Progenitor cell of endocrine pancreas (in vitro differentiated cells): ENCODE measurements at regions not wholly inside any gene's neighbourhood (a gene's known extent, or its start where the extent isn't known, plus 50 kb on each side); places are given as distances from the start of the nearest gene placed in this dataset.

Experiments used
- DNase-seq: peaks from one replicate; pipeline ENCODE4 v3.0.0; 2021; ENCODE audit warnings: low spot score; ENCODE audit not compliant: unreplicated experiment
- H3K27ac Mint-ChIP-seq: 2 replicates; pipeline ENCODE4 v1.8.0; 2021; ENCODE audit warnings: mild to moderate bottlenecking, moderate library complexity, mixed read lengths
- H3K27me3 Mint-ChIP-seq: 2 replicates; pipeline ENCODE4 v1.8.0; 2021; ENCODE audit warnings: mixed read lengths
- H3K36me3 Mint-ChIP-seq: 2 replicates; pipeline ENCODE4 v1.8.0; 2022; ENCODE audit warnings: mixed read lengths; ENCODE audit not compliant: insufficient read depth
- H3K4me1 Mint-ChIP-seq: 2 replicates; pipeline ENCODE4 v1.8.0; 2021; ENCODE audit warnings: low read depth, mixed read lengths
- H3K4me3 Mint-ChIP-seq: 2 replicates; pipeline ENCODE4 v1.8.0; 2021; ENCODE audit warnings: low read depth, mild to moderate bottlenecking, moderate library complexity, mixed read lengths
- H3K9me3 Mint-ChIP-seq: 2 replicates; pipeline ENCODE4 v1.8.0; 2021; ENCODE audit warnings: low read depth, mixed read lengths
- CTCF ChIP-seq: fragments of 200-600 bp; sonication (generic); IDR thresholded peaks from one replicate; pipeline ENCODE4 v1.5.0; 2021; ENCODE audit warnings: antibody characterized with exemption, mild to moderate bottlenecking; ENCODE audit not compliant: unreplicated experiment

- DNase-seq, result no peak
- no peak overlapping the region for H3K27ac Mint-ChIP-seq
- TF ChIP-seq CTCF, result no peak
- H3K9me3 Mint-ChIP-seq, result no peaks in the 10 kb centered on the region
- no peaks in the 10 kb centered on the region for H3K27me3 Mint-ChIP-seq
- no peak overlapping the region for H3K4me3 Mint-ChIP-seq
- H3K36me3 Mint-ChIP-seq, result no peaks in the 10 kb centered on the region
- H3K4me1 Mint-ChIP-seq, result no peaks in the 10 kb centered on the region
Measured at GRCh38 chr9:28942941-28943340, 1369.7 kb upstream of the C9orf72 start.

GRCh38 chr9:28946648-28947047 lies 1373.4 kb upstream of the C9orf72 start:
- TF ChIP-seq CTCF, result no peak
- Mint-ChIP-seq H3K4me3 (no peak overlapping the region), H3K27me3 (no peaks in the 10 kb centered on the region), H3K36me3 (no peaks in the 10 kb centered on the region), H3K9me3 (peaks cover 12% of the 10 kb centered on the region), H3K4me1 (no peaks in the 10 kb centered on the region), H3K27ac (no peak overlapping the region)
- DNase-seq, result no peak

DNA sequence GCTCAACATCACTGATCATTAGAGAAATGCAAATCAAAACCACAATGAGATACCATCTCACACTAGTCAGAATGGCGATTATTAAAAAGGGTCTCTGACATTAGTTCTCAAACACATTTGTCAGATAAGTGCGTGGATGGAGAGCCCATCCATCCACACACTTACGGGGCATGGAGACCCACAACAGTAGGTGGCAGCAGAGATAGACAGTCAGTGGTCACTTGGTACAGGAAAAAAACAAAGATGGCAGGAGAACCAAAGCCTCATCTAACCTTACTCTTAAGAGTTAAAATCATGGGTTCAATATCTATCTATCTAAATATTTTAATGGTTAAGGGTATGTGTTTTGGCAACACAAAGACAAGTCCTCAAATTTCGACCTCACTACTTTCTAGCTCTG lies 1378.7 kb upstream of the C9orf72 start:
- Mint-ChIP-seq H3K4me1 (no peaks in the 10 kb centered on the region), H3K36me3 (no peaks in the 10 kb centered on the region), H3K9me3 (peaks cover 12% of the 10 kb centered on the region), H3K27me3 (no peaks in the 10 kb centered on the region), H3K27ac (no peak overlapping the region), H3K4me3 (no peak overlapping the region)
- TF ChIP-seq CTCF, result no peak
- no peak for DNase-seq

DNA sequence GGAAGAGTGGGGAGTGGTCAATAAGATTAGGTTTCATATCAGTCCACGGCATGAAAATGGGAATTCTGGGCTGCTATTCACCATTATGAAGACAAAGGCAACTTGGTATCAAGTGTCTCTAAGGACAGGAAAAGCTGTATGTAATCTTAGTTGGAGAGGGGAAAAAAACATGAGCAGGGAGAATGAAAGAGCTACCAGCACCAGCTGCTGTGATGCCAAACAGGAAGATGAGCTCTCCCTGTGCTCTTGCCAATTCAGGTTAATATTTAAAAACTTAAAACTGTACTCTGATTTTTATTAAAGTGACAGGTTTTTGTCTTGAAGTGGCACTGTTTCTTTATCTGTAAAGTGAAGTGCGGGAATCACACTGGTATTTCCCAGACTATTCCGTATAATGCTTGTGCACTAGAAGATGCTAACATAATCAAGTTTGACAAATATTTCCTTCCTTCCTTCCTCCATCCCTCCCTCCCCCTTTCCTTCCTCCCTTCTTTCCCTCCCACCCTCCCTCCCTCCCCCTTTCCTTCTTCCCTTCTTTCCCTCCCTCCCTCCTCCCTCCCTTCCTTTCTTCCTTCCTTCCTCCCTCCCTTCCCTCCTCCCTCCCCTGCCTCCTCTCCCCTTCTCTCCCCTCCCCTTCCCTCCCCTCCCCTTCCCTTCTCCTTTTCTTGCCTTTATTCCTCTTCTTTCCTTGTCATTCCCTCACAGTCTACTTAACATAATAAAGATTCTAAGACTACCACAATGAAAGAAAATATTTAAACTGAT lies 1383.0 kb upstream of the C9orf72 start:
- H3K4me3 Mint-ChIP-seq, result no peak overlapping the region
- H3K27ac Mint-ChIP-seq, result no peak overlapping the region
- no peak for DNase-seq
- no peak for TF ChIP-seq CTCF
- no peaks in the 10 kb centered on the region for H3K4me1 Mint-ChIP-seq
- H3K9me3 Mint-ChIP-seq, result no peaks in the 10 kb centered on the region
- H3K36me3 Mint-ChIP-seq, result no peaks in the 10 kb centered on the region
- no peaks in the 10 kb centered on the region for H3K27me3 Mint-ChIP-seq

DNA sequence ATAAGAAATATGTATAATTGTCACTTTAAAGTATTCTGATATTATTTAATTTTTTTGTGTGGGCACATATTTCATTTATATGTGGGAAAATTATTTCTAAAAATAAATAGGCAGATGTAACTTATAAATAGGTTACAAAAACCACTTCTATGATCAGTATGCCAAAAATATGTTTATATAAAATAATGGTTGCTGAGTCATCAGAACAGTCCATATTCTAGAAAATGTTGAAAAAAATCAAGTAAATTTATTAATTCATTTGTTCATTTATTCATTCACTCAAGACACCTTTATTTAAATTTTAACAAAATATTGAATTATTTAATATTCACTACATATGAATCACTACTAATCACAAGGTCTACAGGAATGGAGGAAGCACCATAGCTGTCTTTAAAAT lies 1387.3 kb upstream of the C9orf72 start:
- no peak overlapping the region for H3K27ac Mint-ChIP-seq
- H3K36me3 Mint-ChIP-seq, result no peaks in the 10 kb centered on the region
- no peaks in the 10 kb centered on the region for H3K27me3 Mint-ChIP-seq
- TF ChIP-seq CTCF, result no peak
- H3K4me3 Mint-ChIP-seq, result no peak overlapping the region
- DNase-seq, result no peak
- H3K4me1 Mint-ChIP-seq, result no peaks in the 10 kb centered on the region
- no peaks in the 10 kb centered on the region for H3K9me3 Mint-ChIP-seq
